HG02870 (cell line): ENCODE measurements at regions not wholly inside any gene's neighbourhood (a gene's known extent, or its start where the extent isn't known, plus 50 kb on each side); places are given as distances from the start of the nearest gene placed in this dataset.
"Not testable (repeated sequence)": the region's sequence is repeated elsewhere in the genome, so short reads cannot be mapped to it uniquely, and the experiment has no call there.

Experiments
- ATAC-seq: cut with Tn5 transposase; IDR thresholded peaks from one replicate; pipeline ENCODE4 v1.9.1; 2021; ENCODE audit warnings: mild to moderate bottlenecking, moderate library complexity; ENCODE audit not compliant: unreplicated experiment

DNA sequence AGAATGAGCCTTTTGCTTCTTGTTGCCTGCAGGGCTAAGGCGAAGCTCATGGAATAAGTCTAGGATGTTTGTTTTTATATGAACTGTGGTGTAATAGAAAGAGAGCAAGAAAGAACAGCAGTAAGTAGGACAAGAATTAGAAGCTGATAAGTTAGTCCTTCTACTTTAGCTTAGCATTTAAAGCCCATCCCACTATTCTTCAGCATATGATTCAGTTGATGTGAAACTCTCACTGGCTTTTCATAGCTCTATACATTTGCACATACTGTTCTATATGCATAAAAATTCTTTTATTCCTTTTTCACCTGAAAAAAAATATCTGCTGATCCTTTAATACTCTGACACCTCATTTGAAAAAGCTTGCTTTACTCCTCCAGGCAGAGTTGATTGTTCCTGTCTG lies 712.0 kb downstream of the USP25 start:
- no peak for ATAC-seq

DNA sequence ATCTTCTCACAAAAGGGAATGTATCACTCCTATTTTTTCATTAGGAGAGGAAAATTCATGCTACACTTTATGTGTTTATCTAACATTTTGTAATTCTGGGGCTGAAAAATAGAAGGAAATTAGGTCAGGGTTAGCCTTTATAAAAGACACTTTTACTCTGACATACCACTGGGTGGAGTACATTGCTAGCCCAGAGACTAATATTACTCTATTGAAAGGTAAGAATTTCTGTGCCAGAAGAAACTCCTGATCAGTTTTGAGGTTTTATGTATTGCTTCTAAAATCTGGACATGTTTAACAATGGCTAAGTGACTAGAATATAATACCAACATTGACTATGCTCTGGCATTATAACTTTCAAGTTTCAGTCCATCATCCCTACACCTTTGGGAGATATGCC lies 724.6 kb downstream of the USP25 start:
- ATAC-seq: no peak

DNA sequence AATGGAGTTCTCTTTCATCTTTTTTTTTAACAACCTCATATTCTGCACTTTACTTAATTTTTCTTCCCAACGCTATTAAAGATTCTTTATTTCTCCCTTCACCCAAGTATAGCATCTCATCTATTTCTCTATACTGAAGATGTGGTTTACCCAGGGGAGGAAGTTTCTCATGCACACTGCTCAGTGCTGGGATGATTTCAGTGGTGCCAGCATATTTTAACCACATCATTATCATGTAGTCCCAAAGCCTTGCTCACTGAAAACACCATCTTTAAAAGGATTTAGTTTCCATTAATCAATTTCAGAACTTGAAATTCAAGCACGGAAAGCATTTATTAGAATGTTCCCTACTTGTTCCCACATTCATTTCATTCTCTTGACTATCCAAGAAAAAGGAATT lies 725.7 kb downstream of the USP25 start:
- ATAC-seq: no peak

DNA sequence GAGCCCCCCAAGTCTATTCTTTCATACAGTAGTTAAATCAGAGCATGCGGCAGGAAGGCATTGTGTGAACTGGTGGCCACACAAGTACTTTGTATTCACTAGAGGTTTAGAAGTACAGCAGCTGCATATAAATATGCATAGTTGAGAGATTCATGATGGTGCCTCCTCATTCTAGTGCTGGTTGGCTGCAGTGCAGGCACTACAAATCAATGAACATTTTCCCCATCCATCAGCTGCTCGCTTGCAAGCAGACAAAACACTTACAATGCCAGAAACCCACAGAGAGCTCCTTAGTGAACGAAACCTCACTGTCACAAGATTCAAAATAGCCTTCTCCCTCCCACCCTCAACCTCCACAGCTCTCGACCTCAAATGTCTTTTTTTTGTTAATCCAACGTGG lies 726.2 kb downstream of the USP25 start:
- no peak for ATAC-seq

DNA sequence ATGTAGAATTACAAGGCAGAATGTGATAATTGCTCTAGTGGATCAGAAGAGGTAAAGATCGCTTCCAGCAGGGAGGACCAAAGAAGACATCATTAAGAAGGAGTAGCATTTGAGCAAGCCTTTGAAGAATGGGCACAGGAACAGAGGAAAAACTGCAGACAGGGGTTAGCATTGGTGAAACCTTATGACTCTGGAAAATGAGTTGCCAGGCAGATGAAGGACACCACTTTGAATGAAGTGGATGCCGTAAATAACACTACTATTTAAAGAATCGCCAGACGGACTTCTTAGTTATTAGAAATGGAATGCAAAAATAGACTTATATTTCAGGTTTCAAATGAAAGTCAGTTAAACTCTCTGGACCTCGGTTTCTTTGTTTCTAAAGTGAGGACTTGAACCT lies 727.7 kb downstream of the USP25 start:
- no peak for ATAC-seq

DNA sequence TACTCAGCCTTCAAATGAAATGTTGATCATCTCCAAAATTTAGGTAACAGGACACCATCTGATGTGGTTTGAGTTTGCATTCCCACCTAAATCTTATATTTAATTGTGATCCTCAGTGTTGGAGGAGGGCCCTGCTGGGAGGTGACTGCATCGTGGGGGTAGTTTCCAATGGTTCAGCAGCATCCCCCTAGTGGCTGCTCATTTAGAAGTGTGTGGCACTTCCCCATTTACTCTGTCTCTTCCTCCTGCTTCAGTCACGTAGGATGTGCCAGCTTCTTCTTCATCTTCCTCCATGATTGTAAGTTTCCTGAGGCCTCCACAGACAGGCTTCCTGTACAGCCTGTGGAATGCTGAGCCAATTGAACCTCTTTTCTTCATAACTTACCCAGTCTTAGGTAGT lies 731.2 kb downstream of the USP25 start:
- no peak for ATAC-seq

DNA sequence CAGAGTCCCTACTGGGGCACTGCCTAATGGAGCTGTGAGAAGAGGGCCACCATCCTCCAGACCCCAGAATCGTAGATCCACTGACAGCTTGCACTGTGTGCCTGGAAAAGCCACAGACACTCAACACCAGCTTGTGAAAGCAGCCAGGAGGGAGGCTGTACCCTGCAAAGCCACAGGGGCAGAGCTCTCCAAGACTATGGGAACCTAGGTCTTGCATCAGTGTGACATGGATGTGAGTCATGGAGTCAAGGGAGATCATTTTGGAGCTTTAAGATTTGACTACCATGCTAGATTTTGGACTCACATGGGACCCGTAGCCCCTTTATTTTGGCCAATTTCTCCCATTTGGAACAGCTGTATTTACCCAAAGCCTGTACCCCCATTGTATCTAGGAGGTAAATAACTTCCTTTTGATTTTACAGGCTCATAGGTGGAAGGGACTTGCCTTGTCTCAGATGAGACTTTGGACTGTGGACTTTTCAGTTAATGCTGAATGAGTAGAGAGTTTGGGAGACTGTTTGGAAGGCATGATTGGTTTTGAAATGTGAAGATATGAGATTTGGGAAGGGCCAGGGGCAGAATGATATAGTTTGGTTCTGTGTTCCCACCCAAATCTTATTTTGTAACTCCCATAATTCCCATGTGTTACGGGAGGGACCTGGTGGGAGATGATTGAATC lies 734.6 kb downstream of the USP25 start:
- not testable (repeated sequence) for ATAC-seq

DNA sequence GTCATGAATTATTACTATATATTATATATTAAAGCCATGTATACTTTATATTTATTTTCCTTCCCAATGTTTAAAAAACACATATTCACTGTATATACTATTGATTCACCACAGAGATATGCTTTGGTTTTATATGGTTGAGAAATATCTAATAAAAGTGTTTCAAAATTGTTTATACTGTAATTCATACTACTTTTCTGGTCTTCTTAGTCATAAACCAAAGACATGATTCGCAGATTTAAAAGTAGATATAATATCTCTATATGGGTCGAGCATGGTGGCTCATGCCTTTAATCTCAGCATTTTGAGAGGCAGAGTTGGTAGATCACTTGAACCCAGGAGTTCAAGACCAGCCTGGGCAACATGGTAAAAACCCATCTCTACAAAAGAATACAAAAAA lies 738.4 kb downstream of the USP25 start:
- no peak for ATAC-seq

DNA sequence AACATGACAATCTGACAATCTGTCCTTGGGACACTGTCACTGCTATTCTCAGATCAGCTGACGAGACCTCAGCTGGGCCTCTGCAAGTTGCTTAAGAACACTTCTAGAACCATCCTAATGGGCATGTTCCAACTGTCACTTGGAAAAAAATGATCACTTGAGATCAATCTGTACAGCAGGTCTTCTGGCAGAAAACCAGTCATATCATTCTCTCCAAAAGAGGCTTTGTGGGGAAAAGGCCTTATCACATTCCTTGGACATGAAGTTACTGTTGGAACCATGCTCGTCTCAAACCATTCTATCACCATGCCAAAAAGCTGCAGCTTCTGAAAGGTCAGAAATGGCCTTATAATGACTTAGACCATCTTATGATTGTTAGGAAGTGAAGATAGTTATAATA lies 744.2 kb downstream of the USP25 start:
- ATAC-seq: no peak

DNA sequence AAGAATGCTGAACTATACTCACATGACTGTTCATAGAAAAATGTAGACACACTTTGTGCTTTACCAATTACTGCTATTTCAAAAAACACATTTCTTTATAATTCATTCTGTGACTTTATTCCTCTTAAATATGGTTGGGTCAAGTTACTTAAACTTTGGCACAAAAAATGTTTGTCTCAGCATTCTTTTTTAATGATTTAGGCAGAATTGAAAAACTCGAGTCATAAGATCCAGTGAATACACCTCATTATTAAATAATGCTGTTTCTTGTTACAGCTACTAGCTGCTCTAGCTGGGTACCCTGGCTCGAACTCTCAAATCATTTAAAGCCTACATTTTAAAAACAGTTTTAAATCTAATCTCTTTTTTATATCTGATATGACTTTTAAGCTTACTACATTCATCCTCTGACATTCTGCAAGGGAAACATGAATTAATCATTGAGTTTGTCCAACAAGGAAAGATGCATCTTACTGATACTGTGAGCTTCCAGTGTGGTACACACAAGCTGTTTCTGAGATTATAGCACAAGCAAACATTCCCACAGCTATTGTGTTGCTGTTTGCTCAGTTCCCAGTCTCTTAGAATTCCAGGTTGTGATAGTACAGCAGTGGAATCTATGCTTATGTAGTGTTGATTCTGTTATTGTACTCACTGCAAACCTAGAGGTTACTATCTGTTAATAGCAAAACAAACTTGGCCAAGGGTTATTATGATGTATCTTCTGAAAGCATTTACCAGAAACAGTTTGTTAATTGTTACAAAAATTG lies 746.5 kb downstream of the USP25 start:
- no peak for ATAC-seq

DNA sequence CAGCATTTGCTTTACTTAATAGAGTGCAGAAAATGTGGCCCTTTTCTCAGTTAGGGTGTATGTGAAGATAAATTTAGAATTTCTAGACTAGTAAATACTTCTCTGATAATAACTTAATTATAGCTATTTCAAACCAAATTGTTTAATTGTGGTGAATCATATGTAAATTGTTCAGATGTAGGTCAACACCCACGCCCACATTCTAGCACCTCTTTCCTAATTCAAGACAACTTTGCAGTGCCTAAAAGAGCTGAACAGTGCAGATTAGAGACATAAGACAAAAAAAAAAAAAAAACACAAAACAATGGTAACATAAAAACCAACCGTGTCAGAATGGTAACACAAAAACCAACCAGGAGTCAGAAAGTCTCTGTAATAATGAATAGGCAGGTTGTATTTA lies 758.3 kb downstream of the USP25 start:
- ATAC-seq: no peak

DNA sequence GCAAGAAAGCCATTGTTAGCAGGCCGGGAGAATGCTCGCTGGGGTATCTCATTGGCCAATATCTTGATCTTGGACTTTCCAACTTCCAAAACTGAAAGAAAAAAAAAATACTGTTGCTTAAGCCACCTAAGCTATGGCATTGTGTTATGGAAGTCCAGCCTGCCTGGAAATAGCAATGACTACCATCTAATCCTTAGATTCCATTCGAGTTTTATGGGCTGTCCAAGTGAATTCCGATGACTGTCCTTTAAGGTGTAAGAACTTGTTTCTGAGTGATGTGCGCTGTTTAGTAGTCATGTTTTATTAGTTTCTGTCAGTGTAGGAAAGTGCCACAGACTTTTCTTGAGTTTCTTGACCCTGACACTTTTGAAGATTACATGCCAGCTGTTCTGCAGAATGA lies 762.6 kb downstream of the USP25 start:
- no peak for ATAC-seq

DNA sequence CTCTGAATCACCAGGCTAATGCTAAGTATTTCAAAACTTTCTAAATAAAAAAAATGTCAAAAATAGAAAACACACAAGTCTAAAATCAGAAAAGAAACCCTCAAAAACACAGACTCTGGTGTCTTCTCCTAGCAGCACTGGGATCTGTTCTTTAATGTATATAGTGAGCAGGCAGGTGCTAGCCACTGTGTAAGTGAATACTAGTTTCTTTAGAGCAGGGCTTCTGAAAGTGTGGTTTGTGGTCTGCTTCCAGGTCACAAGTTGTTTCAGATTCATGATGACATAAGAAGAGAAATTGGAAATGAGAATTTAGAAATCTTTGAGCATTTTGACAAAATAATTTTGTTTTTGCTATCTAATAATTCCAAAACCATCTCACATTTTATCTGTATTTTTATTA lies 763.1 kb downstream of the USP25 start:
- ATAC-seq: no peak

DNA sequence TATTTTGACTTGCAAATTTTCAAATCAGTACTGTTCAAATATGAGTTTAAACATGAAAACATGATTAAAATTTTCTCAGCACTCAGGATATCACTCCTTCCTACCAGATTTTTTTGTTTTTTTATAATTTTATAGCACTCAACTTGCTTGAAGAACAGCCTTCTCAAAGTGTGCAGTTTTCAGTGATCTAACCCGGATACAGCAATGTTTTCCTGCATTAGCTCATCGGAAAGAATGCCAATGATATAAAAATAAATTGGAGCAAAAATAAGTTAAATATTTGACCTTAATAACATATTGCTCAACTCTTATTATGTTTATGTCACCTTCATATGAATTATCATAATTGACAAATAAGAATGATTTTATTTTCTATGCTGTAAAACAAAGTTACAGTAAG lies 766.8 kb downstream of the USP25 start:
- no peak for ATAC-seq

DNA sequence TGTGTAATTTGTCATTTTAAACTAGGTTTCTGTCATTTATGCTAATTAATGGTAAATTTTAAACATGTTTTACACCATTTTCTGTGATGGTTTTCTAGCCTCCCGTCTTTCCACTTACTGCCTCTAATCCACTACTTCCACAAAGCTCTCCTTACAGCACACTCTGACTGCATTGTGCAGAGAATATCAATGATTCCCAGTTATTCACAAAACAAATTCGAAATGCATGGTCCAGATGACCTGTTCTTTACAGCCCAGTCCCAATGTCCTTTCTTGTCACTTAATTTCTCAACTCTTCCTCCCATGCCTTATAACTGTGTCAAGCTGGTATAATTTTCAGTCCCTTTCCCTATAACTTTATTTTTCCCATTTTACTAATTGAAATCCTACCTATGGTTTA lies 770.5 kb downstream of the USP25 start:
- no peak for ATAC-seq

DNA sequence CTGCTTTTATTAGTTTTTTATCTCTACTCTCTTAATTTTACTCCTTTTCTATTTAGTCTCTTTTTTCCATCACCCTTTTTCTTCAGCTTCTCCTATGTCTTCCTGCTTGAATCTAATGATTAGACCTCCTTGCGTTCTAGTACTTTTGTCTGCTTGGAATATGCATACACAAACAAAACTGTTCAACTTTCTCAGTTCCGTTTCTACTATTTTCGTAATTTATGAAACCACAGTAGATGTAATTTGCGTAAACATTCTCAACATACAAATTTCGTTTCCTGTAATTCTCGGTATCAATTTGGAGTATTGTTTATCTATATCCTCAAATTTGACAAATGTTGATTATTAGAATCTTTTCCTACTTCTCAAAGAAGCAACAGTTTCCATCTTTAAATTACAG lies 772.5 kb downstream of the USP25 start:
- no peak for ATAC-seq

DNA sequence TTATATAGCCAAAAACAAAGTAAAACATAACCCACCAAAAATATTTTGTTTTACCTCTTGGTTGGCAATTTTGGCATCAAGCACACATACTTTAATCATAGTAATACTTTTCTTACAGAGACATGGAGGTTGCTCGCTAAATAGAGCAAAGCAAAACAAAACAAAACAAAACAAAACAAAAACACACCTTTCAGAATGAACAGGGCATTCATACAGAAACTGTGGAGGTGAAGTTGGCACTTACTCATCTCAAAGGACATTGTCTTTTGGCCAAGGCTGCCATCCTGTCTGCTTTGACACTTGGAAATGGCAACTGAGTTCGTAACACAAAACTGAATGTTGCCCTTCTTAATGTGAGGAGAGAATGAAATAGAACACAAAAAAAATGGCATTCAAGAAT lies 773.1 kb downstream of the USP25 start:
- no peak for ATAC-seq

DNA sequence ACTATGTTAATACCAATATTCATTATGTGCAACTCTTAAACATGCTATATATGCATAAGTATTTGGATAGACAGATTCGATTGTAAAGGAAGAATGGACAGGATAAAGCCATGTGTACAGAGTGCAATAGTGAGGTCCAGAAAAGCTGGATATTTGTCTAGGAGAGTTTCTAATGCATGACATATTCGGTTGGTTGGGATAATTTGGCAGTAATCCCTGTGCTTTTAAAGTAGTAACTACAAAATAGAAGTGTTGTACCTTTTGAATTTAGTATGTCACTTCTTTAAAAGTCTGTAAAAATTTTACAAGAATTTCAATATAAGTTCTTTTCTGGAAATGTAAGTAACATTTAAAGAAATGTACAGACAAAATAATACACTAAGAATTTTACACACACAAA lies 774.5 kb downstream of the USP25 start:
- no peak for ATAC-seq

DNA sequence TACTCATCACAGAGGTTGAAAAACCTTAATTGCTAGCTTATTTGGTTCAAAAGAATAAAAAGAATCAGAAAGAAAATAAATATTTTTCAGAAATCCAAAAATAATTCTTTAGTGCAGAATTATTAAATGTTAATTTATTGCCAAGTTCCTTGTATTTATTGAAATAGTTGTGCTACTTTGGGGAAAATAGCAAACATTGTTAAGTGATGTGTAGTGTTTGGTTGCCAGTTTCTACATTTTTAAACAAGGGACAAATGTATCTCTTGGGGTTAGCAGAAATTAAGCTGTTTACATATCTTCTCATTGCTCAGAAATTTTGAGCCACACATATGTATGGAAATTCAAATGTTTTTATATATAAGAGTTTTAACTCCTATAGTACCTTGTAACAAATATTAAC lies 775.0 kb downstream of the USP25 start:
- no peak for ATAC-seq

DNA sequence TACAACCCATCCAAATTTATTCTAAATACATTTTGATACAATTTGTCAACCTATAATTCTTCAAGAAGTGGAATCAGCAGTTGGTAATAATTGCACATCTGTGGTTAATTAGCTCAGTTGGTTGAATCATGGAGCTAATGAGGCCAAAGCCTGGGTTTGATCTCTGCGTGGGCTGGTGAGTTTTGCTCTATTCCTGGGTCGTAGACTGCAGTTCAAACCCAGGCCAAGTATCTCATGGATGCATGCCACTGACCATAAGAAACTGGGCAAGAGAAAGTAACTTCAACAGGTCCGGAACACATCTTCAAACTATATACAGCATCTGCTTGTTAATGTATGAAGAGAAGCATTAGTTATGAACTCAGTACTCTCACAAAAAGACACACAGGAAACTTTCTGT lies 779.7 kb downstream of the USP25 start:
- ATAC-seq: no peak

DNA sequence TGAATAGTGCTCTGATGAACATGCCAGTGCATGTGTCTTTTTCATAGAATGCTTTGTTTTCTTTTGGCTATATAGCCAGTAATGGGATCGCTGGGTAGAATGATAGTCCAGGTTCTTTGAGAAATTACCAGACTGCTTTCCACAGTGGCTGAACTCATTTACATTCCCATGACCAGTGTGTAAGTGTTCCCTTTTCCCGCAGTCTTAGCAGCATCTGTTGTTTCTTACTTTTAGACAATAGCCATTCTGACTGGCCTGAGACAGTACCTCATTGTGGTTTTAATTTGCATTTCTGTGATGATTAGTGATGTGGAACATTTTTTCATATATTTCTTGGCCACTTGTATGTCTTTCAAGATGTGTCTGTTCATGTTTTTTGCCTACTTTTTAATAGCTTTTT lies 784.5 kb downstream of the USP25 start:
- ATAC-seq: no peak

DNA sequence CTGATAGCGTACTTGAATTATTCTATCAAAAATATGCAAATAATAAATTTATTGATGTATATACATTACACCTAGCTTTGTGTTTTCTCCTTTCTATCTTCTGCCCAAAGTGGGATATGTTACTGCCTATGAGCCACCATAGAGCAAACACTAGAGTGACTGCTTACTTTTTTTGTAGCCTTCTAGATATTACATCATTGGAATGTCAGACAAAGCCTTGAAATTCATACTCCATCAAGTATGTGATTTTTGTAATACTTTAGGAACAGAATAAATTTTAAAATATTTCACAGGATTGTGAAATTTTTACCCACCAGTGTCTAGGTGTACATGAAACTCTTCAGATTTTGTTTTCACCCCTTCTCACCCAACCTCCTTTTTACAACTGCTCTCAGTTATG lies 787.6 kb downstream of the USP25 start:
- no peak for ATAC-seq

DNA sequence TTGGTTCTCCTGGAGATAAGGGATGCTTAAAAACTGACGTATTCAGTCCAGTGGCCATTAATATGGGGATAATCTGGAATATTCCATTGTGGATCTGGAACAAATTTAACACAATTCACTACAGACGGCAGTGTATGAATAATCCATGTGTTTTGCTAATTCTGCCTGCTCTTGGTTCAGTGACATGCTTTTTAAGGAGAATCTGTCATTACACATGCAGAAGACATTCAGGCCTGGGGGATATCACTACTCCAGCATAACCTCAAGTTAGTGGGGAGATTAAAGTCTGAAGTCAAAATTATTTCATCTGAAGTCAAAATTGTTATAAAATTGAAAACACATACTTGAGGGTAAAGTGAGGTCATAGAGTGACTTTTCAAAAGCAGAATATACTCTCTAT lies 789.3 kb downstream of the USP25 start:
- ATAC-seq: no peak
